Loucy (cell line): ENCODE measurements at regions not wholly inside any gene's neighbourhood (a gene's known extent, or its start where the extent isn't known, plus 50 kb on each side); places are given as distances from the start of the nearest gene placed in this dataset.

ENCODE experiments used
- CTCF ChIP-seq: fragments of 200-600 bp; sonication (generic); conservative IDR thresholded peaks from 2 replicates; pipeline ENCODE4 v1.5.1; 2014; ENCODE audit warnings: mild to moderate bottlenecking, antibody characterized with exemption, low read length
- EZH2phosphoT487 ChIP-seq: fragments of 200-600 bp; IDR thresholded peaks from 2 replicates; pipeline ENCODE4 v1.6.1; 2018; ENCODE audit warnings: antibody characterized with exemption, mild to moderate bottlenecking, moderate library complexity, borderline replicate concordance

GRCh38 chr2:136436936-136437335 lies 319.0 kb upstream of the CXCR4 start:
- no peak for TF ChIP-seq CTCF
- TF ChIP-seq EZH2phosphoT487 = no peak
